H7 (cell line): ENCODE measurements at regions not wholly inside any gene's neighbourhood (a gene's known extent, or its start where the extent isn't known, plus 50 kb on each side); places are given as distances from the start of the nearest gene placed in this dataset.
A peak's percentile ranks its signal among the peaks of the same experiment; 100 is the strongest.
"Not testable (repeated sequence)": the region's sequence is repeated elsewhere in the genome, so short reads cannot be mapped to it uniquely, and the experiment has no call there.

Experiments
- DNase-seq: peaks from one replicate; pipeline ENCODE4 v3.0.0; 2012
- H3K27me3 ChIP-seq: 2 replicates; pipeline ENCODE4 v1.6.0; 2011; ENCODE audit warnings: mild to moderate bottlenecking, low read length; ENCODE audit not compliant: control insufficient read depth, insufficient read depth
- H3K36me3 ChIP-seq: replicated peaks from 2 replicates; pipeline ENCODE4 v1.5.1; 2011; ENCODE audit warnings: low read length; ENCODE audit not compliant: control insufficient read depth, insufficient read depth
- H3K4me3 ChIP-seq: 2 replicates; pipeline ENCODE4 v1.5.1; 2011; ENCODE audit warnings: low read depth, mild to moderate bottlenecking, control low read depth, low read length, moderate library complexity; ENCODE audit not compliant: insufficient read depth

DNA sequence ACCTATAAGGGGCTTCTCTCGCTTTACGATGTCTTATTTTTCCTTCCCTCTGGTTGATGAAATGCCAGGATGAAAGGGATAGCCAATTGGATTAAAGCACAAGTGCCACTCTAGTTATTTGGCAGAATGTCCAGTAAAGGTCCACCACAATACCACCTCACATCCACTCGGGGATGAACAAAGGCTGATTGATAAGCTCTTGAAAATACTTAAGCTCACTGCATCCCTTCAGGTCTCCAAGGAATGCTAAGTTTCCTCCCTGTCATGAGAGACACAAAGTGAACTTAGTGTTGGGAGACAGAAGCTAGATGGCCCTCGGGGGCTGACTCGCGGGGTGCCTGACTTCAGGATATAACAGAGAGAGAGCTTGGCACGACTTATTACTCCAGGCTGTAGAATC lies 185.9 kb upstream of the ZNF644 start:
- not testable (repeated sequence) for H3K27me3 ChIP-seq, H3K4me3 ChIP-seq, H3K36me3 ChIP-seq, DNase-seq

DNA sequence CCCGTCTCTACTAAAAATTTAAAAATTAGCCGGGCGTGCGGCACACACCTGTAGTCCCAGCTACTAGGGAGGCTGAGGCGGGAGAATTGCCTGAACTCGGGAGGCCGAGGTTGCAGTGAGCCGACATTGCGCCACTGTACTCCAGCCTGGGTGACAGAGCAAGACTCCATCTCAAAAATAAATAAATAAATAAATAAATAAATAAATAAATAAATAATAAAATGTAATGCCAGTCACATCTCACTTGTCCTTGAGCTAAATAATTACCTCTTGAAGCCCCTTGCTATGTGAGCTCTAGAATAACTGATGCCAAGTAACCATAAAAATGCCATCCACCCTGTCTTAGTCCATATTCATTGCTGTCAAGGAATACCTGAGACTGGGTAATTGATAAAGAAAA lies 182.3 kb upstream of the ZNF644 start:
- H3K36me3 ChIP-seq, DNase-seq, H3K4me3 ChIP-seq, H3K27me3 ChIP-seq: not testable (repeated sequence)

DNA sequence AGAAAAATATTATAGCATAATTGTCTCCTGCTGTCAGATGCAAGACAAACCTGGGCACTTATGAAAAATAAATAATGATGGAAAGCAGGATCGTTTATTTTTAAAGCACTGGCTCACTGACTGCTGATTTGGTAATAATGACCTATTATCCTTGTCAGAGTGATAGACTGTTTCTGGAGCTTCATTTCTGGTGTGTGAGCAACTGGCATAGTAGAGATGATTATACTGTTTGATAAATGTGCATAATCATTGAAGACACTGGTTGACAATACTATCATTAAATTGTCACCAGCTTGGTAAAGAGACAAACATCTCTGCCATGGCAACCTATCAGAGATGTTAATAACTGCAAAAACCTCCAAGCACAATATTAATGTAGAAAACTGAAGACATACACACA lies 179.9 kb upstream of the ZNF644 start:
- Histone ChIP-seq H3K27me3 (no peaks in the 10 kb centered on the region), H3K36me3 (no peaks in the 10 kb centered on the region), H3K4me3 (no peak overlapping the region)
- no peak for DNase-seq

DNA sequence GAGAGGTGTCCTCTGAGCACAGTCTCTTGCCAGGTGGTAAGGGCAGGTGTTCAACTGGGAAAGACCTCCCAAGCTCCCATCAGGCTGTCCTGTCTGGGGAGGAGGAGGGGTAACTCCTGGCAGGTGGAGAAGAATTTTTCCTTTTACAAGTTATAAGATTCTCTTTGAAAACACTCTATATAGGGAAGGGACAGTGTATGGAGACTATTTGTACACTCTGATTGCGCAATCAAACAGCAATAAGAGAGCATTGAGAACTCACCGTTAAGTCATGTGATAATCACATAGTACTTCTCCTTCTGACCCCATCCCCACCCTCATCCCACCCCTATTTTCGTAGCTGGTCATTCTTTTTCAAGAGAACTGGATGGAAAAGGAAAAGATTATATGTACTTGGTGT lies 179.3 kb upstream of the ZNF644 start:
- Histone ChIP-seq H3K36me3 (no peaks in the 10 kb centered on the region), H3K27me3 (no peaks in the 10 kb centered on the region), H3K4me3 (no peak overlapping the region)
- DNase-seq = no peak

DNA sequence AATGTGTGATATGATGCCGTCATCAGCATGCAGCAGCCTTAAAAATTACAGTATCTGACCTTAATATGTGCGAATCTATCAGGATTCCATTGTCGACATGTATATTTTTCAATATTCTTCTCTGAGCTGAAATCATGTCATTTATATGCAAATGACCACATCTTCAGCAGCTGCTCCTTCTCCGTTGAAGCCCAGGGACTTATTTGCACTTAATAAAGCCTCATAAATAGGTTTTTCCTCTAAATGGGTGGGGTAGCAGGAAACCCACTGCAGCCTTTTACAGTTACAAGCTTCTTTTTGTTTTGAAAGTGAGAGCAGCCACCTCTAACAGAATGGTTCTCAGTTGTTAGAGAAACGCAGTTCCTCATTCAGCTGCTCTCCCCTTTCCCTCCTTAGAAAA lies 178.8 kb upstream of the ZNF644 start:
- Histone ChIP-seq H3K36me3 (no peaks in the 10 kb centered on the region), H3K27me3 (no peaks in the 10 kb centered on the region), H3K4me3 (no peak overlapping the region)
- DNase-seq = no peak

DNA sequence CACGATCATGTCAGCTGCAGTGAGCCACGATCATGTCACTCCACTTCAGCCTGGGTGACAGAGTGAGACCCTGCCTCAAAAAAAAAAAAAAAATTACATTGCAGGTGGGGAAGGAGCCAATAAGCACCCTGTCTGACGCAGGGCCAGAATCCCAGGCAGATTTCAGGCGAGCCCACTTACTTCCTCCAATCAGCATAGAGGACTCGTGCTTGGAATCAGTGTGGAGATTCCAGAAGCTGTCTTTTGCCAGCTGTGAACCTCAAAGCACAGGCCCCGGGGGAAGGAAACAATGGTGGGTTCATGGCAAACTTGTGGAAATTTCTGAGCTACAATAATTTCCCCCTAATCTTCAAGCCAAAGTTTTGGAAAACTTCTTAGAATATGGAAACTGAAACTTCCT lies 178.2 kb upstream of the ZNF644 start:
- no peaks in the 10 kb centered on the region for H3K27me3 ChIP-seq
- DNase-seq = no peak
- H3K36me3 ChIP-seq = no peaks in the 10 kb centered on the region
- no peak overlapping the region for H3K4me3 ChIP-seq

DNA sequence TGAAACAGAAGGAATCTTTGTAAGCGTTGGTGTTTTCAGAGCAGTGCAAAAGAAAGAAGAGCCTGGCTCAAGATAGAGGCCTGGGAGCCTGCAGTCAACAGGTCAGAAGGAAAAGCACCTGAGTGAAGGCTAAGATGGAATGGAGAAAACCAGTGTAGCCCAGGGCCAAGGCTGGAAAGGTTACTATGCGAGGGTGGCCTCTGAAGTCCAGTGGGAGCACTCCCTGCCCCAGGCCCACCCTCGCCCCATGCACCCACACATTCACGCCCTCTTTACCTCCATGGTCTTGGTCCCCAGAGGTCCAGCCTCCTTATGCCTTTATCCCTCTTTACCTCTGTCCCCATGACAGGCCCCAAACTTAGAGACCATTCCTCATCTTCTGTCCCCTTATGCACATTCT lies 169.2 kb upstream of the ZNF644 start:
- Histone ChIP-seq H3K4me3 (no peak overlapping the region), H3K27me3 (no peaks in the 10 kb centered on the region), H3K36me3 (no peaks in the 10 kb centered on the region)
- no peak for DNase-seq

DNA sequence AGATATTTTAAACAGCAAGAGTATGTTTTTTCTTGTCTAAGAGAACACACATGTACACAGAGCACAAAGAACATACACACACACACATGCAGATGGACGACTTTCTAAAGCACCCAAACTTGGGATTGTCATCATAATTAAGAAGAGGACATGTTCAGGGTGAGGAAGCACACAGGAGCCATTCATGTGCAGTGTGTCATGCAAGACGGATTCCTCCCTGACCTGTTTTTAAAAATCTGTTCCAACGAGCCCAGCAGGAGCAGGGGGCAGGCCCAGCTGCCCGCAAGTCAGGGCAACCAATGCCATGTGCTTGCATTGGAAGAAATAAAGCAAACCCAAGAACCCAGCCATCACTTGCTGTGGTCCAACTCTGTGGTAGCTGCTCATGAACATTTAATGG lies 167.3 kb upstream of the ZNF644 start:
- Histone ChIP-seq H3K4me3 (no peak overlapping the region), H3K36me3 (no peaks in the 10 kb centered on the region)
- no peak for DNase-seq

DNA sequence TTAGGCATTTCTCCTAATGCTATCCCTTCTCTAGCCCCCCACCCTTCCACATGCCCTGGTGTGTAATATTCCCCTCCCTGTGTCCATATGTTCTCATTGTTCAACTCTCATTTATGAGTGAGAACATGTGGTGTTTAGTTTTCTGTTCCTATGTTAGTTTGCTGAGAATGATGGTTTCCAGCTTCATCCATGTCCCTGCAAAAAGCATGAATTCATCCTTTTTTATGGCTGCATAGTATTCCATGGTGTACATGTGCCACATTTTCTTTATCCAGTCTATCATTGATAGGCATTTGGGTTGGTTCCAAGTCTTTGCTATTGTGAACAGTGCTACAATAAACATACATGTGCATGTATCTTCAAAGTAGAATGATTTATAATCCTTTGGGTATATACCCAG lies 161.0 kb upstream of the ZNF644 start:
- not testable (repeated sequence) for H3K27me3 ChIP-seq, H3K36me3 ChIP-seq, DNase-seq, H3K4me3 ChIP-seq

More for the DNA sequence above, 167.3 kb upstream of the ZNF644 start:
- H3K27me3 ChIP-seq = no peaks in the 10 kb centered on the region

DNA sequence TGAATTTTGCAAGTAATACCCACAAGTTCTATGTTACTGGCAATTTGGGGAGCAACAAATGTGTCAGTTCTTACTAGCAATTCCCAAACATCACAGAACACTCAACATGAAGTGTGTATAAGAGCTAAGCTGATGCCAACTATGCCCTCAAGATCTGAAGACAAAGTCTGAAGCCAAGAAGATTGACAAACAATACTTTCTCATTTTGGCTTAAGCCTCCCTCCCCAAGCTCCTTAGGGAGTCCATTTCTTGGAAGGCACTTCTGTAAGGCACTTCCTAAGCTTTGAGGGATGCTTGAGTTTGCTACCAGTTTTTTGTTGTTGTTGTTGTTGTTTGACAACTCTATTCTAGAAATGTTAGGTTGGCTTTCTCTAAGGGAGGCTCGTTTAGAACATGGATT lies 154.4 kb upstream of the ZNF644 start:
- no peak for DNase-seq
- Histone ChIP-seq H3K36me3 (no peaks in the 10 kb centered on the region), H3K27me3 (no peaks in the 10 kb centered on the region), H3K4me3 (no peak overlapping the region)

DNA sequence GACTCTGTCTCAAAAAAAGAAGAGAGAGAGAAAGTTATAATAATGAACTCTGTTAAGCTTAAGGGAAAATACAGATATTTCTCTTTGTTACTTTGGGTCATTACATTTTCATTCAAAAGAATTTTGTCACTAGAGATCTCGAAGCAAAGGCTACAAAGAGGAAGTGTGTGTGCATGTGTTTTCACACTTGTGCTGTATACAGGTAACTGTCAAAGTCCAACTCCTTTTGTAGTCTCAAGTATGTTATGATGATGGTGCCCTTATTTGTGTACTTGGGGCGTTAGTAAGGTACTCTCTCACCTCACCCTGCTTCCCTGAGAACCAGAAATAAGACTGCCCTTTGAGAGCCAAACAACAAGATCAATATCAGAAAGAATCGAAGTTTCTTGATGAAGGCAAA lies 152.9 kb upstream of the ZNF644 start:
- Histone ChIP-seq H3K27me3 (no peaks in the 10 kb centered on the region), H3K4me3 (no peak overlapping the region), H3K36me3 (no peaks in the 10 kb centered on the region)
- DNase-seq = no peak

DNA sequence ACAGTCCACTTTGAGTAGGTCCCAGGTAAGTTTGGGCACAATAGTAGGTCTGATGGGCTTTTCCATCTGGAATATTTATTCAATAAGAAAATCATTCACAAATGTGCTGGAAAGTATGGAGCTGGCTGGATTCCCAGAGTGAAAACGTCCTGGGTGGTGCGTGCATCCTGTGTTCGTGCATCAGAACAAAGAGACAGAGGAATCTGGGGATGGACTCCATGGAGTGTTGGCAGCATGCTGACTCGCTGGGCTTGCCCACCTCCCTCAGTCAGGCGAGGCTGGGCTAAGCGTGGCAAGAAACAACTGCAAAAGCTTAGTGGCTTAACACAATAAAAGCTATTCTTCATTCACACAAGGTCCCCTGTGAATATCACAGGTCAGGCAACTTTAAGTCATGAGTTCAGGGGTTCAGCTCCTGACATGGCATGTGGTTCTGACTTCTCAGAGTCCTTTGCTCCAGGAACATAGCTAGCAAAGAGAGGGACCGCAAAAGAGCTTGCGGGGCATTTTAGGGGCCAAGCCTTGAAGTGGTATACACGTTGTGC lies 151.6 kb upstream of the ZNF644 start:
- no peak for DNase-seq
- H3K27me3 ChIP-seq = no peaks in the 10 kb centered on the region
- no peaks in the 10 kb centered on the region for H3K36me3 ChIP-seq

DNA sequence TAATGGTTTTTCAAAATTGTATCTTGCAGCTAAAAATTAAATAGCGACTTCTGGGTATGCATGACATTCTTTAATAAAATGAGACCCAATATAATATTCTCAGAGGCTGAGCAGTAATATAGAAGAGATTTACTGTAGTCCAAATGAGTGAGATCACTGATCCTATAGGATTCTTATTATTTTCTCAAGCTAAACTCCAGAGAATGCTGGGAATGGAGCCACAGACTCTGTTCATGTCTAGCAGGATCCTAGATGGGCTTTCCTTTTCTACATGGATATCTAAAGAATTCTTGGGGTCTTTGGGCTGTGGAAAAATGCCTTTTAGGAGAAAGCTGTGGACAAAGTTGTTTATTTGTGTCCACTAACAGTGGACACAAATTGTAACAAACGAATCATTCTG lies 150.7 kb upstream of the ZNF644 start:
- Histone ChIP-seq H3K36me3 (no peaks in the 10 kb centered on the region), H3K27me3 (no peaks in the 10 kb centered on the region), H3K4me3 (no peak overlapping the region)
- no peak for DNase-seq

More for the DNA sequence above, 151.6 kb upstream of the ZNF644 start:
- H3K4me3 ChIP-seq = no peak overlapping the region

DNA sequence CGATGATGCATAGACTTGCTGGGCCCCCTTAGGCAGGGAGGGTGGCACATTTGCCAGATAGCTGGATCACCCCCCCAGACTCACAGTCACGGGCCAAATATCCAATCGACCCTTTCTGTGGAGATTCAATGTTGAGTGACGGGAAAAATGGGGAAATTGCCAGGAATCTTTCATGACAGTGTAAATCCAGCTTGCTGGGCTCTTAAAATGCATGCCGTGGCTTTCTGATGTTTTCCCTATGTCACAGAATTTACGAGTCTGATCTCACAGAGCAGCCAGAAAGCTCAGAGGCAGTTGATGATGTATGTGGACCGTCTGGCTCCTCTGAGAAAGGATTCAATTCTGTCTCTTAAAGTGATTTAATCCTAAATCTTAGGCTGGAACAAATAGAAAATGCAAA lies 150.1 kb upstream of the ZNF644 start:
- Histone ChIP-seq H3K4me3 (no peak overlapping the region), H3K36me3 (no peaks in the 10 kb centered on the region), H3K27me3 (no peaks in the 10 kb centered on the region)
- DNase-seq = no peak

DNA sequence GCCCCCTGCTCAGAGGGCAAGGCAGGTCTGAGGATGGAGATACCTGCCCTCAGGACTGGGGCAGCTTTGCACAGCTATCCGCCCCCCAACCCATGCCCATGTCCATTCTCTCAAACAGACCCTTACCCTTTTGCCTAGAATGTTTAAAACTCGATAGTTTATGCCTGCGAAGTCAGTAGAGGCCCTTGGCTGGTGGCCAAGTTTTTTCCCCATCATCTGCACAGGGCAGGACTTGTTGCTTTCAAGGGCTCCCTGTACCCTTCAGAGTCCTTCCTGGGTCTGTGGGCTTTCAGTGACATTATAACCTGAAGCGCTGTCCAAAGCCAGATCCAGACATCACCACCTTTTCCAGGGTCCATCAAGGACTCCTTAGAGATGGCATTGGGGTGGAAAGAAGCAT lies 148.7 kb upstream of the ZNF644 start:
- Histone ChIP-seq H3K36me3 (no peaks in the 10 kb centered on the region), H3K27me3 (no peaks in the 10 kb centered on the region), H3K4me3 (no peak overlapping the region)
- no peak for DNase-seq

DNA sequence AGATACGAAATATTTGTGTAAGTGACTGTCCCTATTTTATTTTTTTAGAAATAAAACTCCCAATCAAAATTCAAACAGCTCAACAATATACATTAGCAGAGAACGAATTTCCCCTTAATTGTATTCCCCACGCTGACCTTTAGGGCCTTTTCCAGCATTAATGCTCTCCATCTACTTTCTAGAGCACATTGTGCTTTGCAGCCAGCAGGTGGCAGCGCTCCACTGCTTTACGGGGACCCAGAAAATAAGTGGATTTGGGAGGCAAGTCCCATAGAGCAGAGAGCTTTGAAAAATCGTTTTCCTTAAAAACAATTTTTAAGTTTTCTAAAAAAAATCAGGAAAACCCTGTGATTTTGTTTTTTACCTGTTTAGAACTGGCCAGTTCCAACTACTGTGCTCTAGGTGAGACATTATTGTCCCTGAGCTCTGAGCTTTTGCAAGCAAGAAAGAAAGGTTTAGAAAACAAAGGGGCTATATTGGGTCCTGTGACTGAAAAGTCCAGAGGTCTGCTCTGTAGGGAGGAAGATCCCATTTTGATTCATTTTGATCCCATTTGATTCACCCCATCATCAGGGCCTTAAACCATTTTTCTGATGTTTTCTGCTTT lies 144.4 kb upstream of the ZNF644 start:
- H3K4me3 ChIP-seq = no peak overlapping the region
- peak; percentile 54 for DNase-seq
- H3K27me3 ChIP-seq = no peaks in the 10 kb centered on the region; the same call in 1 of the 2 replicates
- no peaks in the 10 kb centered on the region for H3K36me3 ChIP-seq
